AG04450 (cell line): ENCODE measurements at regions not wholly inside any gene's neighbourhood (a gene's known extent, or its start where the extent isn't known, plus 50 kb on each side); places are given as distances from the start of the nearest gene placed in this dataset.

Experiments
- CTCF ChIA-PET: fragments of 300-600, 350-600 bp; formaldehyde crosslinking; extraction: SDS; loops from one replicate; lab custom pipeline; 2022; ENCODE audit warnings: antibody characterized with exemption, inconsistent platforms; lab: Charles Lee
- POLR2A ChIA-PET: fragments of 350-600 bp; formaldehyde crosslinking; extraction: SDS; loops from one replicate; lab custom pipeline; 2021; ENCODE audit warnings: antibody characterized with exemption, inconsistent platforms; lab: Yijun Ruan, JAX
- DNase-seq: peaks from one replicate; pipeline ENCODE4 v3.0.0-alpha.2; 2011; ENCODE audit warnings: low read depth, low spot score
- H3K27ac ChIP-seq: one replicate; pipeline ENCODE4 v1.5.1; 2012; ENCODE audit warnings: low read depth, low read length, control low read depth
- H3K27me3 ChIP-seq: one replicate; pipeline ENCODE4 v1.6.0; 2012; ENCODE audit warnings: low read length; ENCODE audit not compliant: control insufficient read depth, insufficient read depth
- H3K4me3 ChIP-seq: 2 replicates; pipeline ENCODE4 v1.5.1; 2011; ENCODE audit warnings: mild to moderate bottlenecking, low read depth, low read length, control low read depth
- H3K9me3 ChIP-seq: 2 replicates; pipeline ENCODE4 v1.5.1; 2012; ENCODE audit warnings: low read length; ENCODE audit not compliant: control insufficient read depth, insufficient read depth
- CTCF ChIP-seq: IDR thresholded peaks from 2 replicates; pipeline ENCODE4 v1.5.1; 2011; ENCODE audit warnings: low read depth, low read length, control low read depth, inconsistent platforms

GRCh38 chr5:125408448-125409233 is 662.2 kb upstream of the ZNF608 start:
- no peak for TF ChIP-seq CTCF
- no peaks in the 10 kb centered on the region for H3K27me3 ChIP-seq
- H3K27ac ChIP-seq, result peak overlapping the region; percentile 33
- CTCF ChIA-PET, result no interaction called here
- no peak overlapping the region for H3K4me3 ChIP-seq
- peak; percentile 44 for DNase-seq
- H3K9me3 ChIP-seq, result peaks cover 4% of the 10 kb centered on the region; the same call in 1 of the 2 replicates
- POLR2A ChIA-PET, result interaction anchor here (0.6 to 1.5 kb wide), 5 partner anchors 36 to 1154 kb away, joined by 3 to 5 read pairs (median 4); no protein-coding TSS in a partner anchor

- Histone ChIP-seq H3K27me3 (no peaks in the 10 kb centered on the region), H3K4me3 (no peak overlapping the region), H3K9me3 (peaks cover 4% of the 10 kb centered on the region; the same call in 1 of the 2 replicates), H3K27ac (peak overlapping the region; percentile 33)
- no peak for TF ChIP-seq CTCF
- ChIA-PET CTCF (interaction anchor here (0.7 kb wide), 2 partner anchors 9 to 930 kb away, joined by 3 read pairs; no protein-coding TSS in a partner anchor), POLR2A (interaction anchor here (0.6 to 1.5 kb wide), 4 partner anchors 37 to 1153 kb away, joined by 4 to 5 read pairs (median 4); no protein-coding TSS in a partner anchor)
- DNase-seq, result no peak
These were observed 662.9 kb upstream of the ZNF608 start for GRCh38 chr5:125409234-125409860.

DNA sequence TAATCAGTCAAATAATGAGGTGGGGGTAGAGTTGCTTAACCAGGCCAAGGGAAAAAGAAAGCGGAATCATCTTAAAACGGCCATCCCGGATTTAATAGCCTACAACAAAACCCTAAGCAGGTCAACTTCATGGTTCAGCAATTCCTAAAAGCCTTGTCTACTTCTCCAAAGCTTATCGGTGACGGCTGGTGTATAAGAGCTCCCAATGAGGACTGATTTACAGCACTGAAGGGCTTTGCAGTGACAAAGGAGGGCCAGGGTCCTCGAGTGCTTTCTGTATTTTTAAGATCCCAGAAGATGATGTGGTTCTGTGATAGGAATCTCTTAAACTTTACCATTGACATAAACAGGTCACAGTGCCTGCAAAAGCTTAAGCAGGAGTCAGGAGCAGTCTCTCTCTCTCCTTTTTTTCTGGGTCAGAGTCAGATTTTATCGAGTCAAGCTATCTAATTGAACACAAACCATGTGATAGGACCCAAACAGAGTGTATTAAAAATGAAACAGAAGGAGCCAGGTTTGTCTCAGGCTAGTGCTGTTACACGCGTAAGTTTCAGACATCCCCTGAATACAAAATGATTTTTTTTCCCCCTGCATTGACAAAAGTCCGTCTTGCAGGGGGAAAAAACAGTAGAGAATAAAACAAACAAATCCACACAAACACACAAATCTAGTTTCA is 663.6 kb upstream of the ZNF608 start:
- Histone ChIP-seq H3K27me3 (no peaks in the 10 kb centered on the region), H3K27ac (peak overlapping the region; percentile 25), H3K4me3 (no peak overlapping the region), H3K9me3 (peaks cover under 1% of the 10 kb centered on the region; the same call in 1 of the 2 replicates)
- ChIA-PET POLR2A (interaction anchor here (1.4 kb wide), 1 partner anchor 37 kb away, joined by 4 read pairs; no protein-coding TSS in a partner anchor), CTCF (interaction anchor here (0.7 kb wide), 2 partner anchors 8 to 929 kb away, joined by 3 read pairs; no protein-coding TSS in a partner anchor)
- DNase-seq, result no peak
- no peak for TF ChIP-seq CTCF

GRCh38 chr5:125410537-125411070 is 664.2 kb upstream of the ZNF608 start:
- peak overlapping the region; percentile 25 for H3K27ac ChIP-seq
- POLR2A ChIA-PET, result interaction anchor here (0.6 kb wide), 1 partner anchor 153 kb away, joined by 3 read pairs; no protein-coding TSS in a partner anchor
- no peaks in the 10 kb centered on the region for H3K9me3 ChIP-seq
- CTCF ChIA-PET, result no interaction called here
- no peak for DNase-seq
- H3K27me3 ChIP-seq, result no peaks in the 10 kb centered on the region
- H3K4me3 ChIP-seq, result no peak overlapping the region
- TF ChIP-seq CTCF, result no peak
